GM04504 (cell line): ENCODE measurements at regions not wholly inside any gene's neighbourhood (a gene's known extent, or its start where the extent isn't known, plus 50 kb on each side); places are given as distances from the start of the nearest gene placed in this dataset.
"Not testable (repeated sequence)": the region's sequence is repeated elsewhere in the genome, so short reads cannot be mapped to it uniquely, and the experiment has no call there.

ENCODE experiments used
- DNase-seq: peaks from one replicate; pipeline ENCODE4 v3.0.0-alpha.2; 2012; ENCODE audit warnings: low read depth

DNA sequence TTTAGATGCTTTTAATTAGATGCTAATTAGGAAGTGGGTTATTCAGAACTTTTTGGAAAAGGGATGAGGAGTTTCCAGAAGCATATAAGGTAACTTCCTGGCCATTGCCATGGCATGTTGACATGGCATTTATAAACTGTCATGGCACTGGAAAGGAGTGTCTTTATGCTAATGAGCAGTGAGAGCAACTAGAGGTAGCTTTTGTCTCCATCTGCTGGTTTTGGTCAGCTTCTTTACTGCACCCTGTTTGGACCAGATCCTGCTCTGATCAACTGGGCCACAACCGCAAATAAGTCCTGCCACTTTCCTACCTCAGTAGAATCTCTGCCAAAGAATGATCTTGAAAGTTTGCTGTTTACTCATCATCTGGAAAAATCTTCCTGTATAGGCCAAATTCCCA, 193.6 kb downstream of the FAM72C start:
- not testable (repeated sequence) for DNase-seq

DNA sequence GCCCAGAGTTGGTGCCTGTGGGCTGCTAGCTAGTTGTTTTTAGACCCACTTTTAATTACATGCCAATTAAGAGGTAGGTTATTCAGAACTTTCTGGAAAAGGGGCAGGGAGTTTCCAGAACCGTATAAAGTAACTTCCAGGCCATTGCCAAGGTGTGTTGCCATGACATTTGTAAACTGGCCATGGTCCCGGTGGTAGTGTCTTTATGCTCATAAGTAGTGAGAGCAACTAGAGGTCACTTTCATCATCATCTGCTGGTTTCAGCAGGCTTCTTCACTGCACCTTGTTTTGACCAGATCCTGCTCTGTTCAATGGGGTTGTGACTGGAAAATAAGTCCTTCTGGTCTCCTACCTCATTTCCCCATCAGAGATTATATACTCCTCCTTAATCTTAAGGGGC, 207.0 kb downstream of the FAM72C start:
- not testable (repeated sequence) for DNase-seq

DNA sequence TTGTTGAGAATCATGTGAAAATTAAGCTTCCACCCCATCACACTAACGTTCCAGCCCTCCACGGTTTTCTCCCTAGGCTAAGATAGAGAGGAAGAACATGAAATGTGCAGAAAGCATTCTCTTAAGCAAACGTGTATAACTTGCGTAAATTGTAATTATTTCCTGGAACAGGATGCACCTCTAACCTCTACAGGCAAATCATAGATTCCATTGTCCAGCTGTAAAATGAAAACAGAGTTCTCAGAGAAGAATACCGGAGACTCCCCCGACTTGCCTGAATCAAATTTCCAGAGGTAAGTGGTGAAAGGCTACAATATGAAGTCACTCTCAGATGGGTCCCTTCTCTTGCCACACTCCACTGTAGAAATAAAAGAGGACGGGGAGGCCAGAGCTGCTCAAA, 211.4 kb downstream of the FAM72C start:
- DNase-seq: not testable (repeated sequence)

DNA sequence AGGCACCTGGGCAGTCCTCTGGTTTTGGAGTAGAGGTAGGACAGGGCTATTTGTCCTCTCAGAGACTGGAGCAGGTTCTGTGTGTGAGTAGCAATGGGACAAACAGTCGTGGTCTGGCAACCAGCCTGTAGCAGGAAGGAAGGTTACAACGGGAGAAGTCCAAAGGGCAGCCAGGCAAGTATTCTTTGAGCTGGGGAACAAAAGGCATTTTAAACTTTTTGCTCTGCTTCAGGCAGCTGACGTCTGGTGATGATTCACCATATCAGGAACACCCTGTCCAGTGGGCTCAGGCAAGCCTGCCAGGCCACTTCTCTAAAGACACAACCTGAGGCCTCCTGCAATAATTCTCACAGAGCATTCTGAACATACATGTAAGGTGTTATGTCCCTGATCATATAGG, 215.8 kb downstream of the FAM72C start:
- DNase-seq: not testable (repeated sequence)

DNA sequence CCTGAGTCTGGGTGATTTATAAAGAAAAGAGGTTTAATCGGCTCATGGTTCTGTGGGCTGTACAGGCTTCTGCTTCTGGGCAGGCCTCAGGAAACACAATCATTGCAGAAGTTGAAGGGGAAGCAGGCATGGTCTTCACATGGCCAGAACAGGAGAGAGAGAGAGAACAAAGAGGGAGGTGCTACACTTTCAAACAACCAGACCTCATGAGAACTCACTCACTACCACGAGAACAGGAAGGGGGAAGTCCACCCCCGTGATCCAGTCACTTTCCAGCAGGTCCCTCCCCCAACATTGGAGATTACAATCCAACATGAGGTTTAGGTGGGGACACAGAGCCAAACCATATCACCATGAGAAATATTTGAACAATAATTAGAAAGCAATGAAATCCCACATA, 222.9 kb downstream of the FAM72C start:
- no peak for DNase-seq

DNA sequence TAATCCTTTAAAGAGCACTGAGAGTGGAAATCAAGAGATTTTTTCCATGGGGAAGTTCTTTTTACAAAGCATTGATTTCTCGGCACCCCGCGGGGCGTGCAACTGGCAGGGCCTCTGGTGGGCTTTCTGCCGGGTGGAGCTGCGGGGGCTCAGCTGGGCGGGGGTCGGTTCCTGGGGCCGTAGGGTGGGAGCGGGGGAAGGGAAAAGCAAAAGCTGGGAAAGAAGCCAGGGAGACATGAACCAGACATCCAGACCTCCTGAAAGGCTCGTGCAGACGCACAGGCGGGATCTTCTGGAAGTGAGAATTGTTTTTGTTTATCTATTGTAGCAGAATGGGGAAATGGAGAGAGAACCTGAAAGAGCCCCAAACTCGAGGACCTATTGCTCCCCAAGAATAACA, 235.2 kb downstream of the FAM72C start:
- DNase-seq: no peak

DNA sequence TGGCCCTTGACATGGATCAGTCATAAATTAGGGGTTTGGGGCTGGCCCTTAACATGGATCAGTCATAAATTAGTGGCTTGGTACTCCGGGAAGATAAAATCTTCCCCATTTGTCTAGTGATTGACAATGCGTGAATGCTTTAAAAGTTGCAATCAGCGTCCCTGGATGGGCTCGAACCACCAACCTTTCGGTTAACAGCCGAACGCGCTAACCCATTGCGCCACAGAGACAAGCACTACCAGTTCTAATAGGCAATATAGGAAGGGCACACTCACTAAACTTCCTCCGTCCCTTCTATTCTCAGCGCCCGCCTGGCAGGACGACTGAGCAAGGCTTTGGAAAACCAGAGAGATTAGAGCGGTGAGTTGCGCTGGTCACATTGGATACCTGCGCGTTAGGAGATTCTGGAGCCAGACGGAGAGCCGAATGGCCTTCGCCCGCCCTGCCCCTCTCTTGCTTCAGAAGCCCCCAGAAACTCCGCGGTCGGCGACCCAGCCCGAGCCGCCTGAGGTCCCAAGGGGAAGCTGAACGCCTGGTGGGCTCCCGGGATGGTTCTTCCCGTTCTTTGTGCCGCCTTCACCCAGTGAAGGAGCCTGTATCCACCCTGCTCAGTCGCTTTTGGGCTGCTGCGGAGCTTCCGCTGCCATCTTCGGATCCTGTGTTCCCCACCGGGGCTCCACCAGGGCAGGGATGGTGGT, 235.9 kb downstream of the FAM72C start:
- no peak for DNase-seq

DNA sequence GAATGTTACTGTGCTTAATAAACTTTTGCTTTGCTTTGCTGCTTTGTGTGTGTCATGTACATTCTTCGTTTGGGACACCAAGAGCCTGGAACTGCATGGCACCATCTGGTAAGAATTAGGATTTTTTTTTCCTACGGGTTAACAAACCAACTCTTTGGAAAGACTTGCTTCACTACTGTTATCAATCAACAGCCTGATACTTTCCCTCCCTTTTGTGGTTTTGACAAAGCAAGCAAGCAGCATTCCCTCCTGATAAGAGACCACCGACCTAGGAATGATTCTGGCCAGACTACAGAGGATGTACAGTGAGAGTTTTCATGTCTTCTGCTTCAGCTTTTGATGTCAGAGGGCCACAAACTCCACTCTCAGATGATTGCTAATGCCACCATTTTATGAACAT, 237.5 kb downstream of the FAM72C start:
- DNase-seq: not testable (repeated sequence)

DNA sequence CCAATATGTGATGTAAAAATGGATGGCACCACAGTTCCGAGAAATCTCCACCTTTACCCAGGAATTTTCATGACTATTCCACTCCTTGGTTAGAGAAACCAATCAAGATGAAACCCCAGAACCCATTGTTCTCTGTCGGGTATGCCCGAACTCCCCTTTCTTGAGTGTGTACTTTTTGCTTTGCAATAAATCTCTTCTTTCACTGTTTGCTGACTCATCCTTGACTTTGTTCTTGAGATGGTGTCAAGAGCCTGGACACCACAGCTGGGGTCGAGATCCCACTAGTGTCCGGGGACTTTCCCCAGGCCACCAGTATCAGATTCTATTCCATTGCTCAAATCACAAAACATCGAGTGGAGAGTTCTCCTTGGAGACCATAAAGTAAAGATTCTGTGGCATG, 240.9 kb downstream of the FAM72C start:
- not testable (repeated sequence) for DNase-seq

DNA sequence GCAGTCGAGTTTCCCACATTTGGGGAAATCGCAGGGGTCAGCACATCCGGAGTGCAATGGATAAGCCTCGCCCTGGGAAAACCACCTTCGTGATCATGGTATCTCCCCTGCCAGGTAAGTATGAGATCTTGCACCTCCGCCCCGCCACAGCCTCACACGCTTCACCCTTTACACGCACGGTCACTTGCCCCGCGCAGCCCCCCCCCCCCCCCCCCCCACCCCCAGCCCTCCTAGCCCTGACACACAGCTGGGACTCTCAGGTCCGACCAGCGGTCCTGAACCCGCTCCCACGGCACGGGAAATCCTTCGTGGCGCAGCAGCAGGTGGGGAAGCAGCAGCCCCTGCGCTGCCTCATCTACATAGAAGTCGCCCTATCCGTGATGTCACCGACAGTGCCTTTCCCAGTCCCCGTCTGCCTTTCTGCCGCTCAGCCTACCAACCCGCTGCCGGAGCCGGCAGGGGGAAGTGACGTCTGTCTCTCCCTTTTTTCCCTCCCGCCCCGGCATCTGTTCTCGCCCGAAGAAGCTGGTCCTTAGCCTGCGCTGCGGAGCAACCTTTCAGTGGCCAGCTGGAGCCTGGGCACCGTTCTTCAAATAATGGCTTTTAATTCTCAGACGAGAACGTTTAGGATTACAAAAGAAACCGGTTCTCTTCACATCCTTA, 242.2 kb downstream of the FAM72C start:
- DNase-seq: not testable (repeated sequence)

DNA sequence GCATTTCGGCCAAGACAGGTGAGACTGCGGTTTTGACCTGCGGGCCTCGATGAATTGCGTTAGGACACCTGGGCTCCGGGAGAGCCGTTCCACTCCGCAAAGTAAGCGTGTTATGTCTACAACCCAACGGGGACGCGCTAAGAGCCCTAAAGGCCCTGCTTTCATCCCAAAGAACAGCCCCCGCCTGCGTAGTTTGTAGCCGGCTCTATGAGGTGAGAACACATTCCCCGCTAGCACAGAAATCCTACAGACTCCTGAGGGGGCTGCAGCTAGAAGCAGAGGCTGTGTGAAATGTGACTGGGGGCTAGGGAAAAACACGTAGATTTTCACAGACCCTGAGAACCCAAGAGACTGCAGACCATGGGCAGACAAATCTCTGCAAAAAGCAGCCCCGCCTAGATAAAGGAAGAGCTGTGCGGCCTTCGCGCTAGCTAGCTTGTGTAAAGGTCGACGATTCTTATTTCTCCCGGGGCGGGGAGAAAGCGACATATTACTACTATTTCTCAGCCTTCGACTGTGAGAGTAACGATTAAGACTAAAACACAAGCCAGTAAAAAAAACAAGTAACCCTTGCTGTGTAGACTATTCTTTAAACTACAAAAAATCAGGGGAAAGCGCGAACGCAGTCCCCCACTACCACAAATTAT, 242.9 kb downstream of the FAM72C start:
- DNase-seq: not testable (repeated sequence)

DNA sequence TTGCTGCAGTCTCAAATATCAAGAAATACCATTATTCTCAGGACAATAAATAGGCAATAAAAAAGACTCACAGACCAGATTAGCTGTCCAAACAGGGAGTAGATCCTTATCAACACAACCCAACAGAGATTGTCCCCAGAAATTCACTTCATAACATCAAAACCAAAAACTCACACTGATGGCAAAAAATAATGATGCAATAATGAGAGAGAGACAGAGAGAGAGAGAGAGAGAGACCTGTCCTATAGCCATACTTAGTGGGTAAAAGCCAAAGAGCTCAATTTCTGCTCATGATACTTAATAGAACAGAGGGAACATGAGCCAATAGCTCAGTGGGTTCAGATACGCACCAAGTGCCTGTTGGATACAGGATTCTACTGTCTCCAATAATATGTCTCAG, 244.5 kb downstream of the FAM72C start:
- no peak for DNase-seq

DNA sequence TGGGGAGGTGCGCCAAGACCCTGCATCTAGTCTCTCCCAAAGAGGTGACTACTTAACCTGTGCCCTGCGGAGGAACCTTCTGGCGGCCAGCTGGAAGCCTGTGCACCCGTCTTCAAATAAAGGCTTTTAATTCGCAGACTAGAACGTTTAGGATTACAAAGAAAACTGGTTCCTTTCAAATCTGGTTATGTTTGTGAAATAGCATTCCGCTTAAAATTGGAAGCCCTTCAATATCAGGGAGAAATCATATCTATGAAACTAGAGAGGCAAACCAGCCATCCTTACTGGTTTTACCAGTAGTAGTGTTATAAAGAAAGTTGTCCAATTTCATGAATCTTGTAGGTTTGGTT, 250.8 kb downstream of the FAM72C start:
- no peak for DNase-seq

DNA sequence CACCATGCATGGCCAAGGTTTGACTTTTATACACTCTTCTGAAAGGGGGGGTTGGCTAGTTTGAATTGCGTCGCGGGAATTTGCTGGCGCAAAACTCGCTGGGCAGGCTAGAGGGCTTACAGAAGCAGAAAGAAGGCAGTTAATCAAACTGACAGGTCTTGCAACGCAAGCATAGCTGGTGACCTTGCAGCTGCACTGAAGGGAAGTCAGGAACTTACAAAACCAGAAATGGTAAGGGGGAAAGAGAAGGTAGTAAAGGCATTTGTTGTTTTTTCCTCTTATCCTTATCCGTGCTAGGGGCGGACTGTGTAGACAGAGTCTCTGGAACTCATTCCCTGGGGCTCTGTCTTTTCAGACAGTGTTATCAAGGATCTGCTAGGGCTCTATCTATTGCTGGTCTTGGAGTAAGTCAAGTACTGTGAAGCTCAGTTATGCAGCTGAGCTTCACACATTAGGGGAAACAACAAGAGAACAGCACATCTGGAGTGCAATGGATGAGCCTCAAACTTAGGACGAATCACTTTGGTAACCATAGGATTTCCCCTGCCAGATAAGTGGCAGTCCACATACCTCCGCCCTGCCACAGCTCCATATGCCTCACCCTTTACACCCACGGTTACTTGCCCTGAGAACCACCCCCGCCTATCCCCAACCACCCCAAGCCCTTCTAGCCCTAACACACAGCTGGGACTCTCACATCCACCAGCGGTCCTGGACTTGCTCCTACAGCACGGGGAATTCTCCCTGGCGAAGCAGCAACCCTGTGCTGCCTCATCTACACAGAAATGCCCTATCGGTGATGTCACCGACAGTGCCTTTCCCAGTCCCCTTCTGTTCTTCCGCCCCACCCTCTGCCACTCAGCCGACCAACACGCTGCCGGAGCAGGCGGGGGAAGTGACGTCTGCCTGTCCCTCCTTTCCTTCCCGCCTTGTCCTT, 251.4 kb downstream of the FAM72C start:
- no peak for DNase-seq

DNA sequence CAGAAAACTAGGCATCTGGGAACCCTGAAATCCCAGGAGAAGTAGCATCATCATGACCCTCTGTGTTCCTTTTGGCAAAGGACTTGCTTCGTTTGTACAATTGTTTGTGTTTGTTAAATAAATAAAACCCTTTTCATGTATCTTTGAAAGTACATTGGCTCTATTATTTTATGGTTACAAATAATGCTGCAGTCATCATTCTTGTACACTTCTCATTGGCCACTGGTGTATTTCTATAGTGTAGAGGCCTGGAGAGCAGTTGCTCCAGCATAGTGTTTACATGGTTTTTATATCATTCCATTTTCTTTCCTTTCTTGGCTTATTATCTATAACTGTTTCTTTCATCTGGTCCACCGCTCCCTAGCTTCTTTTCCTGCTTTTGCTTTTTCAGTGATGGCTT, 253.3 kb downstream of the FAM72C start:
- no peak for DNase-seq

DNA sequence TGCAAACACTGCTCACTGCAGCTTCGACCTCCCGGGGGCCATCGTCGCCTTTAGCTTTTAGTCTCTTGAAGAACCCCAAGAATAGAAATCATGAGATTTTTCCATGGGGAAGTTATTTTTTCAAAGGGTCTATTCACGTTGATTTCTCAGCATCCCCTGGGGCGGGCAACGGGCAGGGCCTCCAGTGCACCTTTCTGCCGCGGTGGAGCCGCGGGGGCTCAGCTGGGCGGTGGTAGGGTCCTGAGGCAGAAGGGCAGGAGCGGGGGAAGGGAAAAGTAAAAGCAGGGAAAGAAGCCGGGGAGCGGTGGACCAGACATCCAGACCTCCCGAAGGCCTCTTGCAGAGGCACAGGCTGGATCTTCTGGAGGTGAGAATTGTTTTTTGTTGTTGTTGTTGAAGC, 253.8 kb downstream of the FAM72C start:
- no peak for DNase-seq

DNA sequence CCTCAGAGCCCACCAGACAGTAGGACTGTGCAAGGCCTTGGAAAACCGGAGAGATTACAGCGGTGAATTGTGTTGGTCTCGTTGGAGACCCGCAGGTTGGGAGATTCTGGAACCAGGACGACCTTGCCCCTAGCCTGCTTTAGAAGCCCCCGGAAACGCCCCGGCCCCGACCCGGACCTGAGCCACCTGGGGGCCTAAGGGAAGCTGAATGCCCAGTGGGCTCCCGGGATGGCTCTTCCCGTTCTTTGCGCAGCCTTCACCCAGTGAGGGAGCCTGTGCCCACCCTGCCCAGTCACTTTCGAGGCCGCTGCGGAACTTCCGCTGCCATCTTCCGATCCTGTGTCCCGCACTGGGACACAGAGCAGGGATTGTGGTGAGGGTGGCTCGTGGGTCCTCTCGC, 254.4 kb downstream of the FAM72C start:
- no peak for DNase-seq

DNA sequence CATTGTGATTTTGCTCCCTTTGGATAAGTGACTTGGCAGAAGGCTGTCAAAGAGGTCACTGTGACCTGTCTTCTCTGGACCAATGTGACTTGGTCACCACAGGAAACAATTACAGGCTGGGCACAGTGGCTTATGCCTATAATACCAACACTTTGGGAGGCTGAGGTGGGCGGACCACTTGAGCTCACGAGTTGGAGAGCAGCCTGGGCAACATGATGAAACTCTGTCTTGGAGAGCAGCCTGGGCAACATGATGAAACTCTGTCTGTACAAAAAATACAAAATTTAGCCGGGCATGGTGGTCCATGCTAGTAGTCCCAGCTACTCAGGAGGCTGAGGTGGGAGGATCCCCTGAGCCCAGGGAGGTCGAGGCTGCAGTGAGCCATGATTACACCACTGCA, 256.9 kb downstream of the FAM72C start:
- DNase-seq: not testable (repeated sequence)

DNA sequence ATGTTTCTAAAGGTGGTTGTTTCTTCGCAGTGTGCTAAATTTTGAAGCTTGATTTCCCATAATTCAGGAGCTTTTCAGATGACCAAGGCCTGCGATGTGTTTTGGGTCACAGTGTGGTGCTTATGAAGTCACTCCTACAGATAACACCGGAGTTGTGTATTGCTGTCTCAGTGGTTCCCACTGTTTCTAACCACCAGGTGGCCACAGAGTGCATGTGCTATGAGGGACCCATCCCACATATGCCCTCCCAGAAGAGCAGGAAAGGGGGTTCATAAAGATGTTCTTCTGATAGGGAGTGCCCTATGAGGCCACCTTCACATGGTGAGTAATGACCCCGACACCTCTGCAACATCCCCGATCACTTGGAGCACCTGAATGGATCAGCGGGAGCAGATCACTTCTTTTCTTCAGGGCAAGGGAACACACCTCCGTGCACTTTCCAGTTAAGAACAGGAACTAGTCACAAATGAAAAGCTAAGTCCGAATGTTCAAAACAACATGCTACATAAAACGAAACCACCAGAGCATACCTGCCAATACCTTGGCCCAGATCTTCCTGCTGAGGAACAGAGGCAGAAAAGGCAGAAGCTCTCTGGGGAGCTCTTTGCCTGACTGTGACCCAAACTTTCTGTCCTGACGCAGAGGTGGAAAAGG, 262.1 kb downstream of the FAM72C start:
- DNase-seq: not testable (repeated sequence)

DNA sequence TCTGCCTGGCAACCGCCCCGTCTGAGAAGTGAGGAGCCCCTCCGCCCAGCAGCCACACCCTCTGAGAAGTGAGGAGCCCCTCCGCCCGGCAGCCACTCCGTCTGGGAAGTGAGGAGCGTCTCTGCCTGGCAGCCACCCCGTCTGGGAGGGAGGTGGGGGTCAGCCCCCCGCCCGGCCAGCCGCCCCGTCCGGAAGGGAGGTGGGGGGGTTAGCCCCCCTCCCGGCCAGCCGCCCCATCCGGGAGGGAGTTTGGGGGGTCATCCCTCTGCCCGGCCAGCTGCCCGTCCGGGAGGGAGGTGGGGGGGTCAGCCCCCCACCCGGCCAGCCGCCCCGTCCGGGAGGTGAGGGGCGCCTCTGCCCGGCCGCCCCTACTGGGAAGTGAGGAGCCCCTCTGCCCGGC, 269.0 kb downstream of the FAM72C start:
- DNase-seq: not testable (repeated sequence)

DNA sequence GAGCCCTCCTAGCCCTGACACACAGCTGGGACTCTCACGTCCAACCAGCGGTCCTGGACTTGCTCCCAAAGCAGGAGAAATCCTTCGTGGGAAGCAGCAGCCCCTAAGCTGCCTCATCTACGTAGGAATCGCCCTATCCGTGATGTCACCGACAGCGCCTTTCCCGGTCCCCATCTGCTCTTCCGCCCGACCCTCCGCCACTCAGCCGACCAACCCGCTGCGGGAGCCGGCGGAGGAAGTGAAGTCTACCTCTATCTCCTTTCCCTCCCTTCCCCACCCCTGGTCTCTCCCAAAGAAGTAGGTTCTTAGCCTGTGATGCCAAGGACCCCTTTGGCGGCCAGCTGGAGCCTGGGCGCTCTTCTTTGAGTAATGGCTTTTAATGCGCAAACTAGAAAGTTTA, 272.1 kb downstream of the FAM72C start:
- no peak for DNase-seq

DNA sequence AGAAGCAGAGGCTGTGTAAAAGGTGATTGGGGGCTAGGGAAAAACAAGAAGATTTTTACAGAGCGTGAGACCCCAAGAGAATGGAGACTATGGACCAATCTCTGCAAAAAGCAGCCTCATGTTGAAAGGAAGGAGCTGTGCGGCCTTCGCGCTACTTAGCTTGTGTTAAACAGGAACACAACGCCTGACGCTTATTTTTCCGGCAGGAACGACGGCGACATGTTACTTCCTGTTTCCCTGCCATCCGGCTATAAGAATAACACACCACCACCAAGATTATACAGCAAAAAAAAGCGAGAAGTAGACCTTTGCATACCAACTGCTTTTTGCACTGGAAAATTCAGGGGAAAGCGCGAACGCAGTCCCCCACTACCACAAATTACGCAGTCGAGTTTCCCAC, 272.7 kb downstream of the FAM72C start:
- DNase-seq: no peak
